ENCODE measurements at regions not wholly inside any gene's neighbourhood (a gene's known extent, or its start where the extent isn't known, plus 50 kb on each side); places are given as distances from the start of the nearest gene placed in this dataset.

GRCh38 chr5:143705381-143705780, 106.6 kb upstream of the HMHB1 start:
- Histone ChIP-seq H3K79me2 (ENCODE audit: control insufficient read depth, insufficient read depth, low read length) (no peaks in the 10 kb centered on the region), H3K4me3 (no peak overlapping the region), H4K20me1 (replicated peaks; ENCODE audit: control insufficient read depth, insufficient read depth, low read length) (no peaks in the 10 kb centered on the region), H3K9me3 (replicated peaks; ENCODE audit: control insufficient read depth, insufficient read depth, low read depth, low read length) (no peaks in the 10 kb centered on the region), H3K36me3 (ENCODE audit: control insufficient read depth, insufficient read depth, low read length) (no peaks in the 10 kb centered on the region), H3K9me1 (ENCODE audit: control insufficient read depth, insufficient read depth, low read length) (no peaks in the 10 kb centered on the region), H3K4me1 (replicated peaks in 1 of 2; ENCODE audit: control insufficient read depth in 2 of 2, insufficient read depth in 2 of 2, low read length in 2 of 2) (no peaks in the 10 kb centered on the region), H2AFZ (ENCODE audit: low read depth, low read length) (no peak overlapping the region), H3K9ac (ENCODE audit: insufficient read depth in 1 of 2, low read depth in 2 of 2, low read length in 2 of 2) (no peak overlapping the region), H3K27ac (ENCODE audit: extremely low read depth, low read depth, low read length) (no peak overlapping the region), H3K27me3 (ENCODE audit: control insufficient read depth in 2 of 2, insufficient read depth in 2 of 2, low read length in 2 of 2) (no peaks in the 10 kb centered on the region), H3K4me2 (ENCODE audit: insufficient read depth, low read length) (no peak overlapping the region)
- no peak for TF ChIP-seq SMAD2 (IDR thresholded peaks at IDR 0.05; ENCODE audit: low read depth, low read length)
- TF ChIP-seq ARID3B (CRISPR knock-in tag; IDR thresholded peaks at IDR 0.05; ENCODE audit: borderline replicate concordance) = no peak
- TF ChIP-seq SMARCA4 (IDR thresholded peaks at IDR 0.05) = no peak
- TF ChIP-seq ARID4B (CRISPR knock-in tag; IDR thresholded peaks at IDR 0.05) = no peak
- no peak for TF ChIP-seq CHD4 (IDR thresholded peaks at IDR 0.05; ENCODE audit: insufficient read depth, insufficient replicate concordance, low read depth, low read length, poor library complexity, severe bottlenecking)
- TF ChIP-seq ZKSCAN8 (CRISPR knock-in tag; IDR thresholded peaks at IDR 0.05) = no peak
- no peak for TF ChIP-seq MXD1 (CRISPR knock-in tag; IDR thresholded peaks at IDR 0.05; ENCODE audit: borderline replicate concordance, poor library complexity, severe bottlenecking)
- TF ChIP-seq HNRNPK (IDR thresholded peaks at IDR 0.05; ENCODE audit: low read depth, low read length, poor library complexity, severe bottlenecking) = no peak
- TF ChIP-seq NFYB (IDR thresholded peaks at IDR 0.05; ENCODE audit: extremely low read depth, insufficient read length) = no peak
- TF ChIP-seq SMAD1 (IDR thresholded peaks at IDR 0.05; ENCODE audit: low read depth, low read length, partially characterized antibody) = no peak
- no peak for TF ChIP-seq JUN (IDR thresholded peaks at IDR 0.05; ENCODE audit: borderline replicate concordance, low read depth, low read length)
- no peak for TF ChIP-seq JUN (CRISPR knock-in tag; IDR thresholded peaks at IDR 0.05; ENCODE audit: borderline replicate concordance)
- CTCF ChIA-PET (ENCODE audit: low intra/inter-chr PET ratio) = no interaction called here
- no peak for FAIRE-seq
- no peak for ATAC-seq
- POLR2A ChIA-PET = no interaction called here
- DNase-seq (ENCODE audit: extremely low read depth in 1 of 4, low spot score in 3 of 4) = no peak
- in situ Hi-C loops (cut with MboI) = no loop called here
- BruUV-seq (replicated peaks) = no TSS peak
- intact Hi-C loops (cut with micrococcal nuclease) = no loop called here

Measured in K562 (cell line).